Stimulated activated CD4-positive, alpha-beta T cell treated with anti-CD3 and anti-CD28 coated beads, Interleukin-2, amount 100 ng/mL, for 48 hours (primary cell): ENCODE measurements at regions not wholly inside any gene's neighbourhood (a gene's known extent, or its start where the extent isn't known, plus 50 kb on each side); places are given as distances from the start of the nearest gene placed in this dataset.
A peak's percentile ranks its signal among the peaks of the same experiment; 100 is the strongest.

Experiments used
- DNase-seq, 2 donors: peaks; one replicate each; pipeline ENCODE4 v3.0.0-alpha.2; 2020

DNA sequence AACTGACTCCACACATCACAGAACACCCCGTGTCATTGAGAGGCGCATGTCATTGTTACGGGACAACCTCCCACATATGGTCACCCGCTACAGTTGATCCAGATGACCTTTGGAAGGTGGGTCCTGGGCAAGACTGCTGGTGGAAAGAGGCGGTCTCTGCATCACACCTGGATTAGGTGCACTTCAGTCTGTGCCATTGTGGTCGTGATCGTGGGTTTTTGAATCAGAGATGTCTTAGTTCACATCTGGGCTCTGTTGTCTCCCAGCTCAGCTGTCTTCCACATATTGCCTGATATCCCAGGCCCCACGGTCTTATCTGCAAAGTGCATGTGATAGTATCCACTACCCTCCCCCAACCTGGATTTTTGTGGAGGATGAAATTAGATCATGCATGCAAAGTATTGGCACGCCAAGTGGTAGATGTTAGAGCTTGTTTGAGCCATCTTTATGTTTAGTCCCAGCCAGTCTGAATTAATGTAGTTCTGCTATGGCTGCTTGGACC, 208.7 kb upstream of the FOXN3 start:
- no peak for DNase-seq

DNA sequence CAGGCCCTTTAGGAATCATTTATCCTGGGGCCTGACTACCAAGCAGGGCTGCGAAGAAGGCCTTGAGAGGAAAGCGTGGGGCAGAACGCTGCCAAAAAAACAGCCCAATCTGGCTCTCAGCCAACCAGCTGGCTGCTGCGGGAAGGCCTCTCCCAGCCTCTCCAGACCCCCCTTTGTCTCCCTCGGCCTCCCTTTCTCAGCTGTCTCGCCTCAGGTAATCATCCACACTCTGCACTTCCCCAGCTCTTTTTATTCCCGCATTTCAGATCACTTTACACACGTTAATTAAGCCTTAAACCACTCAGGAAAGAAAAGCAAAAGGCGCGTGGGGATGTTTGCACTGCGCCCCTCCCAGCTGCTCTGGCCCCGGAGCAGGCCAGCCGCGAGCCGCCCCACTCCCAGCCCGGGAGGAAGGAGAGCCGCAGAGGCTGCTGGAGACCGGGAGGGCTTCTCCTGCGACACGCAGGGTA, 208.2 kb upstream of the FOXN3 start:
- no peak for DNase-seq

DNA sequence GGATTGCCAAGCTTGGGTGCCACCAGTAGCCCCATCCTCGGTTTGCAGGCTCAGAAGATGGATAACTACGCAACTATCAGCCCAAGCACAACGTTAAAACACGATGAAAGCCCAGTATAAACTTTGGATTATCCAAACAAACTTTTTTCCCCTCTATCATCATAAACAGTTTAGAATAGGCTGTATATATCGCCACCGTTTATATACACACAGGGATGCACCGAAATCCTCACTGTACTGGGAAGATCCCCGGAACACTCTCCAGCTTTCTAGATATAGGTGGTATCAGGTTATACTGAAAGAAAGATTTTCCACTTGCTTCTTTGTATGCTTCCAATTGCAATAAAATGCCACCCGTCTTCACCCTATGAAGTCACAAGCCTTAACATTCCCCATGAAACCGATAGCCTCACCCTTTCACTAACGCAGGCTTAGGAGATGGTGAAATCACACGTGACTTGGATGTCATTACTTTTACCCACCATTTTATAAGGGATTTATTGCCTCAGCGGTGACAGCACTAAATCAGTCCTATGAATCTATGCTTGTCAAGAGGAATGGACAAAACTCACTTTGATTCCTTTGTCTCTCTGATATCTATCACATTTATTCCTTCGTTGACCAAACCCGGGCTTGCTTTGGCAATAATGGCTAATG, 207.6 kb upstream of the FOXN3 start:
- DNase-seq, result no peak

DNA sequence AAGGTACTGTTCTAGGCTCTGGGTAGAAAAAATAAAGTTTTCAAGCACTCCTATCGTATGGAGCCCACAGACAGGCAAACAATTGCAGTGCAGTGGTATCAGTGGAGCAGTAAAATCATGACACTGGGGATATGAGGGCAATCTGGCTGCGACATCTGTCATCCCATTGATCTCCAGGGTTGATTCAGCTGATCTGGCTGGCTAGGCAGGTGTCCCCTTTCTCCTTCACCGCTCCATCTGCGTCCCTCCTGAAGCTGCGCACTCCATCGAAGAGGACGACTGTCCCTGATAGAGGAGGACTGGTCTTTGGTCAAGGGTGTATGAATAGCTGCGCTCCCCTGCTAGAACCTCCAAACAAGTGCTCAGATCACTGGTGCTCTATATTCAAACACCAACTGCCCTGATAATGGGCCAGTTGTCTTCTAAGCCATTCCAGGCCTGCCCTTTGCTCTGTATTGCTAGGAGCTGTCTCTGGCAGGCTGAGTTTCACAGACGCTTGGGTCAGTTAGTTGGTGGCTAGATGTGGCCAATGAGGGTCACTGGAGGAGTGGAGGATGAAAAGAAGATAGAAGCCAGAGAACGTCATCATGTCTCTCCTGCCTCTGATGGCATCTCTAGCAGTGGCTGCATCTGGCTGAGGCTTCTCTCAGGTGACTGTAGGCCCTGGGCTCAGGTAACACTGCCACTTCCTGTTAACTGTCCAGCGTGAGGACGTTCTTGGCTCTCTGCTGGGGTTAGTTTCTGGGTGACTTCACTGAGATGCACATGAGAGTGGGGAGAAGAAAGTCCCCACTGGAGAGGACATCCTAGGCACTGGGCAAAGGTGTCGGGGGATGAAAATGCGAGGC, 205.0 kb upstream of the FOXN3 start:
- DNase-seq, result no peak

- peak; percentile 31 to 47 for DNase-seq
These were observed 204.0 kb upstream of the FOXN3 start for GRCh38 chr14:89621009-89621421.

- DNase-seq, result no peak
These were observed 203.4 kb upstream of the FOXN3 start for GRCh38 chr14:89620436-89620835.

- DNase-seq, result no peak
These were observed 202.6 kb upstream of the FOXN3 start for GRCh38 chr14:89619596-89619995.

DNA sequence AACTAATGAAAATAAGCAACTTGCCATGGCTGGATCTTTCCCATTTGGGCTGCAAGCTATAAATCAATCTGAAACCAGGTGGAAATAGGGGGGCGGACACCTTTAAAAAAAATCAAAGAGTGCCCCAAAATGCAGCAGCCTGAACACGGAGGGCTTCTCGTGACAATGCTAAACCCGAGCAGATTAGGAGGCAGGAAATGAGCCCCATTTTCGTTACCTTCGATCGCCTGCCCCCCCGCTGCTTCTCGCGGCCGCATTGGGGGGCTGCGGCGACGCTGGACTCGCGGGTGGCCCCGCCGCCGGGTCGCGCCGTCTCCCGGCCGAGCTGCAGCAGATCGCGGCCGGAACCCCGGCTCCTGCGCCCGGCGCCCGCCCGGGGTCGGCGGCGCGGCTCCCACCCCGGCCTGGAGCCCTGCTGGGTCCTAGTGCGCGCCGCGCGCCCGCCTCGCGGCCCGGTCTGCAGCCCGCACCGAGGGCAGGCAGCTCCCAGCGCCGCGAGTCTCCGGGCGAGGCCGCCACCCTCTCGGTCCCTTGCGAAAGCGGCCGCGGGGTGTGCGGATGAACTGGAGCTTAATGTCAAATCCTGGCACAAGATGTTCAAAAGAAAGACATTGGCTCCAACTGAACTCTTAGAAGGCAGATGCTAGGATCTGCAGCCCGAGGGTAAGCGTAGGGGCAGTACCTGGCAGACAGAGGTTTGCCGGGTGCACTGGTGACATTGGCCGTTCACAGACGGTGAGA, 201.9 kb upstream of the FOXN3 start:
- DNase-seq, result peak; percentile 45 to 66

GRCh38 chr14:89618330-89618708, 201.3 kb upstream of the FOXN3 start:
- DNase-seq, result no peak

- DNase-seq, result no peak
These were observed 200.7 kb upstream of the FOXN3 start for GRCh38 chr14:89617481-89618329.

DNA sequence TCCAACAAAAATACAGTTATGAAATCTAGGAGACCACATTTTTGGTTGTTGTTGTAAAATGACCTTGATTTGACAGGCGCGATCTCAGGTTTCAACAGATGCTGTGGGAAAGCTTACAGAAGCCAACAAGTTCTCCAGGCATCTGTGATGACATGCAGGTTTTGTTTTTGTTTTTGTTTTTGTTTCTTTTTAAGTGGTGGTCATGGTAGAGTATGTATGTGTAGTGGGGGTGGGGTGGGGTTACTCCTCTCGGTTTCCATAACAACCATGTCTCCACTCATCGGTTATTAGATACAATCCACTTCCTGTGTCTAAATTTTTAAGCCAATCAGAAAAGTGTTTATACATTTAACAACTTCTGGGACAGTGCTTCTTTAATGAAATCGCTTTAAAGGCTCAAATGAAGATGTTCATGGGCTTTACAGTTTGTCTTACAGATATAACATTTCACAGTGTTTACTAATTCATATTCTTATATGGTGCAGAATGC, 199.9 kb upstream of the FOXN3 start:
- DNase-seq, result no peak

- DNase-seq, result no peak
These were observed 199.4 kb upstream of the FOXN3 start for GRCh38 chr14:89616425-89616824.

DNA sequence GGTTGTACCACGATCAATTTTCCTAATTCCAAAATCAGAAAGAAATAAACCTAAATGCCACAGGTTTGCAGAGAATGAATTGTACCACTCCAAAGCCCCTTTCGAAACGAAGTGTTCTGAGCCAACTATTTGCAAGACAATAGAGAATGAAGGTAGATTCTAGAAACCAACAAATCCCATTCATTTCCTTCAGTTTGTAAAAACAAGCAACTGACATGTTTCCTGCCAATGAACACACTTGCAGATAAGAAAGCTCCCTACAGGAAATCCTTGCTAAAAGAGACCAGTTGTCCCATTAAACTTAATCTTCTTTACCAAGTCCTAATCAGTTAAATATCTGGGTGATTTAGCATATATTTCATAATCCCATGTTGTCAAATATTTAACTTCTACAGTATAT, 198.4 kb upstream of the FOXN3 start:
- DNase-seq, result no peak

GRCh38 chr14:89614009-89614691, 197.1 kb upstream of the FOXN3 start:
- DNase-seq, result no peak

DNA sequence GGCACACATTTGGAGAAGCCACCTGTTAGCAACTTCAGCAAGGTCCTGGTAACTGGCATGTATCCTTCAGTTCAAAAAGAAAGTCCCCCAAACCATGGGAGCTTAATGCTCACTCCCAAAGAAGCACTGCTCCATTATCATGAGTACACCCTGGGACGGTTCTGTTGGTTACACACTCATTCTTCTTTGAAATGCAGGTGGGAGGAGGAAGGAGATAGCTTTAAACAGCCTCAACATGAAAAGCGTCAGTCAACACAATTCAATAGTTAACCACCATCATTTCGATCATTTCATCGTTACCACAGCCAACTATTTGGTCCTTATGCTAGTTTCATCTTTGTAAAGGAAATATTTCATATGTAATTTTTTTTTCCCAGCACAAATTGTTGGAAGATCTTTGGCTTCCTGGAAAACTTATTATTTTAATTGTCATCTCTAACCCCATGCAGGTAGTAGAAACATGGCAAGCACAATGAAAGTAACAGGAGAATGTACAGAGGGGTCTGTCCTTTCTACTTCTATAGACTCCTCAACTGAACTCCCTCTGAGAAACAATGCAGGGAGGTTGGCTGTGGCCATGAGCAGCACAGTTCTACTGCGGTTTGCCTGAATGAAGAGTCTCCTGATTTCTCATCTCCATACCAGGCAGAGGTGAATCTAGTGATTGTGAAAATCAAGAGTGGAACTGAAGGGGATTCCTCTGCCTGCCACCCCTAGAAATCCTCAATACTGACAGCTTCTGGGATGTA, 196.4 kb upstream of the FOXN3 start:
- DNase-seq, result peak in 1 of 2 donors; percentile 35

DNA sequence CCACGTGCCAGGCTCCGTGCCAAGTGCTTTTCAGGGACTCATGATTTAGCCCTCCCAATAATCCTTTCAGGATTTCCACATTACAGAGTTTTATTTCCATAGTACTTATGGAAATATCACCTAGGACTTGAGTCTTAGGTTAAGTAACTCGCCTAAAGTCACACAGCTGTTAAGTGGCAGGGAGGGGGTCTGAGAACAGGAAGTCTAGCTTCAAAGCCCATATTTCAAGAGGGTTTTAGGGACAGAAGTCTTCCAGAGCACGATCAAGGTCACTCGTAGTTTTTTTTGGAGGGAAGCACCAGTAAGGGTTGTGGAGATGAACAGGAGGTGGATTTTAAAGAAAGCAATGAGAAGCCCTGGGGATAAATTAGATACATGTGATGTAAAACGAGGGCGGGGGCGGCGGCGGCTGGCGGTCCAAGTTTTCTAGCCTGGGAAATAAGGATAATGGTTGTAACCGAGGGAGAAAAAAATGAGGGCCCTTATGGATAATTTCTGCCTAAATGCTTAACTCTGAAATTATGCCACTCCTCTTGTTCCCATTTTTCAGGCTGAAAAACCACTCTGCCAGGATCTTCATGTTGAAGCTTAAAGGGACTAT, 192.6 kb upstream of the FOXN3 start:
- no peak for DNase-seq

- no peak for DNase-seq
These were observed 190.4 kb upstream of the FOXN3 start for GRCh38 chr14:89607453-89607852.

- no peak for DNase-seq
These were observed 187.0 kb upstream of the FOXN3 start for GRCh38 chr14:89603938-89604480.

- no peak for DNase-seq
These were observed 184.2 kb upstream of the FOXN3 start for GRCh38 chr14:89600950-89601826.
